Non-pigmented ciliary epithelial cell (primary cell): ENCODE measurements at regions not wholly inside any gene's neighbourhood (a gene's known extent, or its start where the extent isn't known, plus 50 kb on each side); places are given as distances from the start of the nearest gene placed in this dataset.

ENCODE experiments used
- DNase-seq: peaks from one replicate; pipeline ENCODE4 v3.0.0-alpha.2; 2010; ENCODE audit warnings: low read depth

GRCh38 chr14:47843236-47843635, 167.8 kb upstream of the MDGA2 start:
- no peak for DNase-seq

- no peak for DNase-seq
Measured at GRCh38 chr14:47833011-47833410, 157.6 kb upstream of the MDGA2 start.

GRCh38 chr14:47826809-47827208, 151.4 kb upstream of the MDGA2 start:
- DNase-seq: no peak

DNA sequence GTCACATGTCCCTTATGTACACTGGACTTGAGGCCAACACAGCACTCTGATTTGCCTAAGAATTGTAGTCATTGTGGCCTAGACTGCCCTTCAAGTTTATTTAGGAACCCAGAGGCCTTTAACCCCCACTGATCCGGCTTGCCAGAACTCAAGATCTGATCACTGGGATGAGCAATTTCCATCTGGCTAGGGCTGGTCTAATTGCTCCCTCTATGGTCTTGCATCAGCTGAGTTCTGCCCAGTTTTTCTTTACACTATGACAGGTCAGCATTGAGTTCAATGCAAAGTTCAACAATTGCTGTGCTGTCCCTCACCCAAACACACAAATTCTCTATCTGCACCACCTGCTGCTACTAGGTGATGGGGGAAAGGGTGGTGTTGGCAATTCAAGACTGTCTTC, 146.9 kb upstream of the MDGA2 start:
- no peak for DNase-seq

DNA sequence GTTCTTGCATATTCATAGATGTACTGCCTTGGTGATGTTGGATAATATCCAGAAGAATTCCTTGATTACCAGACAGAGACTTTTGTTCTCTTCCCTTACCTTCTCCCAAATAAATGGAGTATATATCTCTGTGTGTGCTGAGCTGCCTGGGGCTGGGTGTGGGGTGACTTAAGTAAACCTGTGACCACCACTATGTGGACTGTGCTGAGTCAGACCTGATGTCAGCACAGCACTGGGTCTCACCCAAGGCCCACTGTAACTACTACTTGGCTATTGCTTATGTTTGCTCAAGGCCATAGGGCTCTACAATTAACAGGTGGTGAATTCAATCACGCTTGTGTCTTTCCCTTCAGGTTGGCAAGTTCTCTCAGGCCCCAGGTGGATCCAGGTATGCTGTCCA, 145.7 kb upstream of the MDGA2 start:
- no peak for DNase-seq

DNA sequence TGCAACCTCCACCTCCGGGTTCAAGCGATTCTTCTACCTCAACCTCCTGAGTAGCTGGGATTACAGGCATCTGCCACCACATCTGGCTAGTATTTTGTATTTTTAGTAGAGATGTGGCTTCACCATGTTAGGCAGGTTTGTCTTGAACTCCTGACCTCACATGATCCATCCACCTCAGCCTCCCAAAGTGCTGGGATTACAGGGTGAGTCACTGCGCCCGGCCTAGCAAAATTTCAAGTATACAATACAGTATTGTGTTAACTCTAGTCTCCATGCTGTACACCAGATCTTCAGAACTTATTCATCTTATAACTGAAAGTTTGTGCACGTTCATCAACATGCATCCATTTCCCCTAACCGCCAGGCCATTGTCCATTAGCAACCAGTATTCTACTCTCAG, 115.1 kb upstream of the MDGA2 start:
- DNase-seq: no peak

DNA sequence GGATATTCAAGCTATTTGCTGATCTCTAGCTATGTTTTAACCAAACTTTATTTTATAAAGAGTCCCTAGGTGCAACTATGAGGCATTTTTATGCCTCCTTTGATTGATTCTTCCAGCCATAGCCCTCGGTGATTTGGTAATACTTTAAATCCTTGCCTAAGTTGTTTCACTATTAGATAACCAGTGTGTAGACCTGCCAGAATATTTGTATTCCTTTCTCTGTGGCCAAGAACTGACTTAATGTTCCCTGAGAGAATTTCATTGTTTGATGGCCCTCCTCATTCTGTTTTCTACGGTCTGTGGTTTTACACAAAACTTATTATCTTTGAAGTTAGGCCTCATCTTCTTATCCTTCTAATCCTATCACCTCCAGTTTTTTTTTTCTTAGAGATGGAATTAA, 109.7 kb upstream of the MDGA2 start:
- no peak for DNase-seq

DNA sequence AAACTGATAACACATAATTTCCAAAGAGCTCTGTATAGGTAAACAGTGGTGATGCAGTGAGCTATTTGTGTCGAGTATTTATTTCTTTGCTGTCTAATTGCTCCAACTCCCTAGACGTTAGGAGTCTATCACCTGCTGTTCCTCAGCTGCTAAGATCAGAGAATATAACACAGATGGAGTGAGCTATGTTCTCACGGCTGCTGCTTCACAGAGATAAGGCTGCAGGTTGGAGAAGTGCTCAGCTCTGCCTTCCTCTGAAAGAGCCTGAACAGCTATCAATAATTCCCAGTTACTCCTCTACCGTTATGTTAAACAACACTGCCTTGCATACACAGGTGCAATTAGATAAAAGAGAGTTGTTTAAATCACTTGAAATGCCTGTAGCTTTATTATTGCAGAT, 103.2 kb upstream of the MDGA2 start:
- no peak for DNase-seq

GRCh38 chr14:47772652-47773051, 97.2 kb upstream of the MDGA2 start:
- no peak for DNase-seq

DNA sequence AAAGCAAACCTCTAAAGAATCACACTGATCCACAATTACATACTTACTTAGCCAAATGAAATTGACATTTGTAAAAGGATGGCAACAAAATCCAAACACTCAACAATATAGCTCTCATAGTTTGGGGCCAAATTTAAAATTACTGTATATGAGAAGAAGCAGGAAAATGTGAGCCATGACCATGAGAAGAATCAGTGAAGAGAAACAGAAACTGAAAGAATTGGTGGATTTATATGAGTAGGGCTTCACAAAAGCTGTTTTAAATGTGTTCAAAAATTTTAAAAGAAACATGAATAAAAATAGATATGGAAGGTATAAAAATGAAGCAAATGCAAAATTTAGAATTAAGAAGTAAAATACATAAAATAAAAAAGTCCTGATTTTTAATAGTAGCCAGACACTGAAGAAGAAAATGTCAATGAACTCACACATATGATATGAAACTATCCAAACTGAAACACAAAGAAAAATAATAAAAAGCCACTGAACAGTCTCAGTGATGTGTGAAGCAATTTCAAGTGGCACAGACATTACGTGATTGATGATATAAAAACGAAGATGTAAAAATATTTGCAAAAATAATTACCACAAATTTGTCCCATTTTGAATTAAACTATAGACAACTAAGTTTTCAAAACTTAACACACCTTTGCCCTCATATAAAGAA, 87.9 kb upstream of the MDGA2 start:
- DNase-seq: no peak

- no peak for DNase-seq
Measured at GRCh38 chr14:47746986-47747385, 71.6 kb upstream of the MDGA2 start.

GRCh38 chr14:47744155-47744554, 68.8 kb upstream of the MDGA2 start:
- DNase-seq: no peak

DNA sequence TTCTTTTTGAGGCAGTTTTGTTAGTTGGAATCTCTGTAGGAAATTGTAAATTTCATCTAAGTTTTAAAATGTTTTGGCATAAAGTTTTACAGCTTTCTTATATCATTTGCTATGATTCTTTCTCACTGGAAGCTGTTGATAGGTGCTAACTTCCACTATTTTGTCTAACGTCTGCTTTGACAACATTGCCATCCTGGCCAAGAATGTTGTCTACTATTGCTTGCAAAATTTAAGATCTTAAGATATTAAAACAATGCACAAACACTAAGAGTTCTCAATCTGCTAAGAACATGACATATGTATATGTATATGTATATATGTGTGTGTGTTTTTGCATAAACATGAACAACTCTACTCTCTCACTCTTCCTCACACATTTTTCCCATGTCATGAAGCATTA, 64.1 kb upstream of the MDGA2 start:
- no peak for DNase-seq

DNA sequence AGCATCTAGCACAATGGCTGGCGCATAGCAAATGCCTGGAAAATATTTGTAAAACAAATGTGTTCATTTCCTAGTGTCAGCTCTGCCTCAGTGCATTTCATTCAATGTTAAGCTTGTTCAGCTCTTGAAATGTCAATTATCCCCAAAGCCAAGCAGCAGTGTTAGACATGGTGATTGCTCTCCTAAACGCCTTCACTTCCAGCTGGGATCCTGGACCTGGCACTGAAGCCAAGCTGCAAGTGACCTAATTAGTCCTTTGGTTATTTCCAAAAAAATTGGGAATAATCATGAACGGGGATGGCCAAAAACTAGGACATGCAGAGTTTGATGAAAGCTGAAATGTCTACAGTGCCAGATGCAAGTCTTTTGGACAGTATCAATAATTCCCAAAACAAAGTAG, 54.9 kb upstream of the MDGA2 start:
- DNase-seq: no peak
